ENCODE measurements at regions not wholly inside any gene's neighbourhood (a gene's known extent, or its start where the extent isn't known, plus 50 kb on each side); places are given as distances from the start of the nearest gene placed in this dataset.

DNA sequence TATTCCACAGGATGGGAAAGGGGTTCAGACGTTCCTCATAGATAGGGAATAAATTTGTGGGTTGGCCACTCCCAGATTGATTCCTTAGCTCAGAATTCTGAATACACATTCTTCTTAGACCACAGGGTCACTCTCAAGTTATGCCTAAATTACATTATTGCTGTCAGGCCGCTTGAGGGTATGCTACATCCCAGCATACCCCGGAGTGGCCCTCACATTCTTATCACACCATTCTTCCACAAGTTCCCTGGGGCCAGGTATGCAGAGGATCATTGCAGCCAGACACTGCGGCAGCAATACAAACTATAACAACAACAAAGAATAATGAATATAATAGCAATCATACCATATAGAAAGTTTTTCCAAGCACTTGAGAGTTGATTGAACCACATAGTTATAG, 237.9 kb upstream of the SOX4 start:
- no peaks in the 10 kb centered on the region for H3K36me3 ChIP-seq (ENCODE audit: control insufficient read depth, insufficient read depth, low read length)
- no peak for DNase-seq (ENCODE audit: extremely low read depth, insufficient read length)
- no peaks in the 10 kb centered on the region for H3K27me3 ChIP-seq (replicated peaks; ENCODE audit: control insufficient read depth, insufficient read depth, low read length)
- TF ChIP-seq, protein P1, sequence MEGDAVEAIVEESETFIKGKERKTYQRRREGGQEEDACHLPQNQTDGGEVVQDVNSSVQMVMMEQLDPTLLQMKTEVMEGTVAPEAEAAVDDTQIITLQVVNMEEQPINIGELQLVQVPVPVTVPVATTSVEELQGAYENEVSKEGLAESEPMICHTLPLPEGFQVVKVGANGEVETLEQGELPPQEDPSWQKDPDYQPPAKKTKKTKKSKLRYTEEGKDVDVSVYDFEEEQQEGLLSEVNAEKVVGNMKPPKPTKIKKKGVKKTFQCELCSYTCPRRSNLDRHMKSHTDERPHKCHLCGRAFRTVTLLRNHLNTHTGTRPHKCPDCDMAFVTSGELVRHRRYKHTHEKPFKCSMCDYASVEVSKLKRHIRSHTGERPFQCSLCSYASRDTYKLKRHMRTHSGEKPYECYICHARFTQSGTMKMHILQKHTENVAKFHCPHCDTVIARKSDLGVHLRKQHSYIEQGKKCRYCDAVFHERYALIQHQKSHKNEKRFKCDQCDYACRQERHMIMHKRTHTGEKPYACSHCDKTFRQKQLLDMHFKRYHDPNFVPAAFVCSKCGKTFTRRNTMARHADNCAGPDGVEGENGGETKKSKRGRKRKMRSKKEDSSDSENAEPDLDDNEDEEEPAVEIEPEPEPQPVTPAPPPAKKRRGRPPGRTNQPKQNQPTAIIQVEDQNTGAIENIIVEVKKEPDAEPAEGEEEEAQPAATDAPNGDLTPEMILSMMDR (IDR thresholded peaks at IDR 0.05; ENCODE audit: insufficient read depth, low read length, poor library complexity, severe bottlenecking): no peak
- no peak overlapping the region for H3K4me3 ChIP-seq (replicated peaks; ENCODE audit: low read depth, low read length)

DNA sequence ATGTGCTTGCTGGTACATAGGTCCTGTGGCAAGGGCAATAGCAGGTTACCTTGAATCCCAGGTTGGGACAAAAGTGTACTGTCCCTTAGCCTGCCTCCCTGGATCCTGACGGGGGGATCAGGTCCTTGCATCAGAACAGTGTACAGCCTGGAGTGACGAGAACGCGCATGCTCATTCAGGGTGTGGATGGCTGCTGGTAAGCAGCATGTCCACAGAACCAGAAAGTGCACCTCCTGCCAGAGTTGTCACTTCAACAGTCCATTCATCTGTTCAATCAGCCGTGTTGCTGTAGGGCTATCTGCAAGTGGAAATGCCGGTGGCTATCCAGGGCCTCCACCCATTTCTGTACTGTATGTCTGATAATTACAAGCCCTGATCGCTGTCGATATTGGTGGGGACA, 236.3 kb upstream of the SOX4 start:
- TF ChIP-seq, protein P1 (IDR thresholded peaks at IDR 0.05; ENCODE audit: insufficient read depth, low read length, poor library complexity, severe bottlenecking): no peak
- Histone ChIP-seq H3K4me3 (replicated peaks; ENCODE audit: low read depth, low read length) (no peak overlapping the region), H3K36me3 (ENCODE audit: control insufficient read depth, insufficient read depth, low read length) (no peaks in the 10 kb centered on the region), H3K27me3 (replicated peaks; ENCODE audit: control insufficient read depth, insufficient read depth, low read length) (no peaks in the 10 kb centered on the region)
- DNase-seq (ENCODE audit: extremely low read depth, insufficient read length): no peak

DNA sequence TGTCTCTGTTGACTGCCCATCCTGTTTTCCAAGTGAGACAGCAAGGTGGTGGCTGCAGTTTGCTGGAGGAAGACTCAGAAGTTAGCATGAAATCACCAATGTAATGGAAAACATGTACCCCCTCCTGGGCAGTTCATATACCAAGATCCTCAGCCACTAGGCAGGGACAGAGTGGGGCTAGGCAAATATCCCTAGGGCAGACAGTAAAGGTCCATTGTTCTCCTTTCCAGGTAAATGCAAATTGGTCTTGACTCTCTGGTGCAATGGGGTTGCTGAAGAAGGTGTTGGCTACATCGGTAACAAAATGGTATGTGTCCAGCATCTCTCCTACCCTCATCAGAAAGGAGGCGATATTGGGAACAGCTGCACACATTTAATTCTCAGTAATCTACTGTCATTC, 233.6 kb upstream of the SOX4 start:
- H3K4me3 ChIP-seq (replicated peaks; ENCODE audit: low read depth, low read length): no peak overlapping the region
- H3K27me3 ChIP-seq (replicated peaks; ENCODE audit: control insufficient read depth, insufficient read depth, low read length): no peaks in the 10 kb centered on the region
- TF ChIP-seq, protein P1 (IDR thresholded peaks at IDR 0.05; ENCODE audit: insufficient read depth, low read length, poor library complexity, severe bottlenecking): no peak
- no peaks in the 10 kb centered on the region for H3K36me3 ChIP-seq (ENCODE audit: control insufficient read depth, insufficient read depth, low read length)
- DNase-seq (ENCODE audit: extremely low read depth, insufficient read length): no peak

DNA sequence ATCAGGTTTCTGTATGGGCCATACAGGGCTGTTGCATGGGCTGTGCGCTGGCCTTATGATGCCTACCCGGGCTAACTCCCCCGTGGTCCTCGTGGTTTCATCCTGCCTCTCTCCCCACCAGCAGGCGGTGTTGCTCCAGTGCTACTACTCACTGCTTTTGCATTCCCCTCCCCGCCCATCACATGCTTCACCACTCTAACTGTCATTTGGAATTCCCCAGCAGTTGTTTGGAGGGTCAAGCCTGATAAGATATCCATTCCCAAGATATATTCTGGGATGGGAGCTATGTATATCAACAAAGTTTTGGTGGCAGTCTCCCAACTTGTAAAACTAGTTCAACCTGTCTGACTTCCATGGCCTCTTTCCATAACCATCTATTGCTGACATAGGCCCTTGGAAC, 233.2 kb upstream of the SOX4 start:
- Histone ChIP-seq H3K36me3 (ENCODE audit: control insufficient read depth, insufficient read depth, low read length) (no peaks in the 10 kb centered on the region), H3K27me3 (replicated peaks; ENCODE audit: control insufficient read depth, insufficient read depth, low read length) (no peaks in the 10 kb centered on the region), H3K4me3 (replicated peaks; ENCODE audit: low read depth, low read length) (no peak overlapping the region)
- TF ChIP-seq, protein P1 (IDR thresholded peaks at IDR 0.05; ENCODE audit: insufficient read depth, low read length, poor library complexity, severe bottlenecking): peak; percentile 41
- DNase-seq (ENCODE audit: extremely low read depth, insufficient read length): no peak

- Histone ChIP-seq H3K4me3 (replicated peaks; ENCODE audit: low read depth, low read length) (no peak overlapping the region), H3K27me3 (replicated peaks; ENCODE audit: control insufficient read depth, insufficient read depth, low read length) (no peaks in the 10 kb centered on the region), H3K36me3 (ENCODE audit: control insufficient read depth, insufficient read depth, low read length) (no peaks in the 10 kb centered on the region)
- DNase-seq (ENCODE audit: extremely low read depth, insufficient read length): no peak
- TF ChIP-seq, protein P1 (IDR thresholded peaks at IDR 0.05; ENCODE audit: insufficient read depth, low read length, poor library complexity, severe bottlenecking): no peak
Measured at GRCh38 chr6:21367148-21367547, 226.4 kb upstream of the SOX4 start.

DNA sequence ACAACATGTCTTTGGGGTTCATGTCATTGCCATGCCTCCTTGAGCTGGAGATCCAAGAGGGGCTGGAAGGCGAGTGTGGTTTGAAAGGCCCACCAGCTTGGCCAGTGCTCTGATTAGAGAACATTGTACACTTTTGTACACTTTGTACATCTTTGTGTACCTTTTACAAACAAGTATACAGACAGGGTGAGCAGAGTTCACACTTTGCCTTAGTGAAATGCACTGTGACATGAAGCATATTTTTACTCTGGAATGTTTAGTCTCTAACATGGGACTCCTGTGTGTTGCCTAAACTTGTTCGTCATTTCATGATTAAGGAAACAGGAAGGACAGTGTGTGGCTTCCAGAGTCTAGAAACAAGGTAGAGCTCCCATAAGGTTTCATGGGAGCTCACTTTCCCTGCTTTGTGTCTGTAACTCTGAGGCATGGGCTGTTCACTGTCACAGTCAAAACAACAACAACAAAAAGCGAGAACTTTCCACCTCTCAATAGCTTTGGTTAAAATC, 225.8 kb upstream of the SOX4 start:
- DNase-seq (ENCODE audit: extremely low read depth, insufficient read length): no peak
- TF ChIP-seq, protein P1 (IDR thresholded peaks at IDR 0.05; ENCODE audit: insufficient read depth, low read length, poor library complexity, severe bottlenecking): no peak
- no peaks in the 10 kb centered on the region for H3K27me3 ChIP-seq (replicated peaks; ENCODE audit: control insufficient read depth, insufficient read depth, low read length)
- H3K36me3 ChIP-seq (ENCODE audit: control insufficient read depth, insufficient read depth, low read length): no peaks in the 10 kb centered on the region
- H3K4me3 ChIP-seq (replicated peaks; ENCODE audit: low read depth, low read length): no peak overlapping the region
